GM12878 (cell line): ENCODE measurements at regions not wholly inside any gene's neighbourhood (a gene's known extent, or its start where the extent isn't known, plus 50 kb on each side); places are given as distances from the start of the nearest gene placed in this dataset.

Source experiments
- ATF3 ChIP-seq: IDR thresholded peaks from 2 replicates; pipeline ENCODE4 v1.6.1; 2011; ENCODE audit warnings: low read depth, mild to moderate bottlenecking, low read length, moderate library complexity, borderline replicate concordance; ENCODE audit errors: extremely low read depth
- CHD4 ChIP-seq: fragments of 200-600 bp; sonication (generic); IDR thresholded peaks from 2 replicates; pipeline ENCODE4 v1.6.1; 2016; ENCODE audit warnings: mild to moderate bottlenecking
- CTCF ChIP-seq, 3 experiments: IDR thresholded peaks in 2 of 3; conservative IDR thresholded peaks in 1 of 3; 2 replicates each; pipeline ENCODE4 v1.5.1; 2011; ENCODE audit warnings: low read depth in 3 of 3, low read length in 3 of 3, mild to moderate bottlenecking in 3 of 3, control low read depth in 2 of 3, moderate library complexity in 2 of 3, inconsistent platforms in 1 of 3, mixed read lengths in 1 of 3; ENCODE audit not compliant: control insufficient read depth in 2 of 3, insufficient read depth in 1 of 3; ENCODE audit errors: extremely low read depth in 1 of 3
- EZH2 ChIP-seq: IDR thresholded peaks from 2 replicates; pipeline ENCODE4 v1.6.1; 2012; ENCODE audit warnings: low read depth, mild to moderate bottlenecking, control low read depth, inconsistent platforms, low read length, borderline replicate concordance; ENCODE audit not compliant: control insufficient read depth
- MAX ChIP-seq: IDR thresholded peaks from 2 replicates; pipeline ENCODE4 v1.6.1; 2012; ENCODE audit warnings: low read depth, low read length, improper control_type of control experiment
- NFYA ChIP-seq: IDR thresholded peaks from 2 replicates; pipeline ENCODE4 v1.6.1; 2011; ENCODE audit warnings: low read depth, mild to moderate bottlenecking, low read length, improper control_type of control experiment, borderline replicate concordance
- NKRF ChIP-seq: fragments of 450-650 bp; conservative IDR thresholded peaks from 2 replicates; pipeline ENCODE4 v1.6.1; 2017; ENCODE audit warnings: mild to moderate bottlenecking, moderate library complexity
- PBX3 ChIP-seq: IDR thresholded peaks from 2 replicates; pipeline ENCODE4 v1.6.1; 2011; ENCODE audit warnings: mild to moderate bottlenecking, low read depth, low read length, moderate library complexity; ENCODE audit not compliant: insufficient replicate concordance
- POLR2A ChIP-seq: IDR thresholded peaks from 2 replicates; pipeline ENCODE4 v1.6.1; 2011; ENCODE audit warnings: low read depth, mild to moderate bottlenecking, low read length
- POLR2AphosphoS5 ChIP-seq: IDR thresholded peaks from 2 replicates; pipeline ENCODE4 v1.6.1; 2011; ENCODE audit warnings: mild to moderate bottlenecking, low read length, inconsistent platforms
- TAF1 ChIP-seq: IDR thresholded peaks from 2 replicates; pipeline ENCODE4 v1.6.1; 2011; ENCODE audit warnings: mild to moderate bottlenecking, low read depth, low read length, borderline replicate concordance
- TBL1XR1 ChIP-seq: IDR thresholded peaks from 2 replicates; pipeline ENCODE4 v1.6.1; 2012; ENCODE audit warnings: low read depth, low read length, improper control_type of control experiment
- TCF7 ChIP-seq: IDR thresholded peaks from 2 replicates; pipeline ENCODE4 v1.6.1; 2014; ENCODE audit warnings: antibody characterized with exemption, borderline replicate concordance

GRCh38 chr6:156175971-156176421 is 601.2 kb upstream of the ARID1B start:
- TF ChIP-seq TBL1XR1 (no peak), CTCF (IDR thresholded peaks at IDR 0.05 in 2 of 3, conservative IDR thresholded peaks at IDR 0.05 in 1 of 3; ENCODE audit: control insufficient read depth in 2 of 3, extremely low read depth in 1 of 3, insufficient read depth in 1 of 3, low read depth in 3 of 3, low read length in 3 of 3) (0 out of 6 replicates have a peak, but pooled peaks of 1 of the 3 experiments have one; percentile 3), TAF1 (no peak), POLR2AphosphoS5 (no peak), PBX3 (no peak), MAX (no peak), CHD4 (no peak), TCF7 (no peak), NKRF (no peak), EZH2 (no peak), POLR2A (no peak), NFYA (no peak), ATF3 (no peak)
